ENCODE measurements at regions not wholly inside any gene's neighbourhood (a gene's known extent, or its start where the extent isn't known, plus 50 kb on each side); places are given as distances from the start of the nearest gene placed in this dataset.

- no peak for DNase-seq (ENCODE audit: low read depth, low spot score)
Observed at GRCh38 chr12:46908936-46909635, 83.3 kb upstream of the SLC38A4 start.

- DNase-seq (ENCODE audit: low read depth, low spot score) = no peak
Observed at GRCh38 chr12:46910830-46911229, 85.0 kb upstream of the SLC38A4 start.

GRCh38 chr12:46914336-46914735 lies 88.5 kb upstream of the SLC38A4 start:
- no peak for DNase-seq (ENCODE audit: low read depth, low spot score)

DNA sequence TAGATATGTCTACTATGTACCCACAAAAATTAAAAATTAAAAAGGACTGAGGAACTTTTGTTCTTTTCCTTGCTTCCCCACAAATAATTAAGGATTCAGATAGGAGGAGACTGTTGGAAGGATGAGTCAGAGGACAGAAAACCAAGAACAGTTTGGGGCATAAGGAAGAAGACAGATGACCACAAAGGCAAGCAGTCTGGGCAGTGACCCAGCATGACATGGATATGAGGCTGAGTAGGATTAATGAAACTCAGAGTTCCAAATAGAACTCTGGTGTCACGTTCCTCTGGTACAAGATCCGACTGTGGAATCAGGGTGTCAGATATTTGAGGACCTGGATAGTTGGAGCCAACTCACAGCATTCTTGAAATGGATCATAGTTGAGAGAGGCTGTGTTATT lies 89.3 kb upstream of the SLC38A4 start:
- DNase-seq (ENCODE audit: low read depth, low spot score) = no peak

- DNase-seq (ENCODE audit: low read depth, low spot score) = no peak
Observed at GRCh38 chr12:46915836-46916235, 90.0 kb upstream of the SLC38A4 start.

DNA sequence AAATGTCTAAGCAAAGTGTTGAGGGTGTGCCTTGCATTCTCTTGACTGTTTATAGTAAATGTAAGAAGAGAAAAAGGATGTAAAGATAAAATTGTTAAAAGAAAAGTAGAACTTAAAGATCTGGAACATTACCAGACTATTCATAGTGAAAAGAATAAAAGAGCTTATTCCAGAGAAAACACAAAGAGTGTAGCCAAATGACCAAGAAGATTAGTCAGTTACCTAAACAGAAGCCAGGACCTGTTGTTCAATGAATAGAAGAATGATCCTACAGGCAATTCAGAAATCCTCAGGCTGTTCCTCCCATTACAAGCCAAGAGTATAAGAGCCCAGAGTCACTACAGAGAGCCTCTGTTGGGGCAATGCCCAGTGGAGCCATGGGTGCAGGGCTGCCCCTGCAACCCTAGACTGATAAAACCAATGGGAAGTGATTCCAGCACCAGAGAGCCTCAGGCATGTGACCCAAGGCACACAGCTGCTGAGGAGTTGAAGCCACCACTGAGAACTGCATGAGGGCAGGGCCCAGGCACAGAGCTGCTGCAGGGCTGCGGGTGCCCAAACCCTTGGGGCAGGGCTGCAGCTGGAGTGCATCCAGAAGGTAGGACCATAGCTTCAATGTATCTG lies 91.1 kb upstream of the SLC38A4 start:
- DNase-seq (ENCODE audit: low read depth, low spot score) = no peak

DNA sequence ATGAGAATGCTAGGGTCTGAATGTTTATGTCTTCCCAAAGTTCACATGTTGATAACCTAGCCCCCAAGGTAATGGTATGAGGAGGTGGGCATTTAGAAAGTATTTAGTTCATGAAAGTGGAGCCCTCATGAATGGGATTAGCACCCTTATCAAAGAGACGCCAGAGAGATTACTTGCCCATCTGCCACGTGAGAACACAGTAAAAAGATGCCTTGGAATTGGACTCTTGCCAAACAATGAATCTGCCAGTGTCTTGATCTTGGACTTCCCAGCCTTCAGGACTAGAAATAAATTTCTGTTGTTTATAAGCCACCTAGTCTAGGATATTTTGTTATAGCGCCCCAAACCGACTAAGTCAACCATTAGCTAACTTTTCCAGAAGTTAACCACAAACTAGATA lies 92.0 kb upstream of the SLC38A4 start:
- DNase-seq (ENCODE audit: low read depth, low spot score) = no peak

DNA sequence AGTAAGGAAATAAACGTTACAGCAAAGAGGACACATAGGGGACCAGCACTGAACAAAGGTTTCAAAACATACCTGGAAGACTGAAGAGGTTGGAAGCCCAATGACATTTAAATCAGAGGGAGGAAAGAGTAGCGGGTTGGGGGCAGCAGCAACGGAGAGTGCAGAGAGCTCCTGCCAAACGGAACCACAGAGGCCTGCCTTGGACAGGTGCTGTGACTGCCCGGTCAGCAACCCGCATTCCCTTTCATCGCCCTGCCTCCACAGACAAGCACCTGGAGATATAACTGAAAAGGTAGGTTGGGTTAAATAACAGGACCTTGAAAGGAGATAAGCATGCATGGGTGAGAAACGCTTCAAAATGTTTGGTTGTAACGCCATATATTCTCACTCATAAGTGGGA lies 92.8 kb upstream of the SLC38A4 start:
- no peak for DNase-seq (ENCODE audit: low read depth, low spot score)

DNA sequence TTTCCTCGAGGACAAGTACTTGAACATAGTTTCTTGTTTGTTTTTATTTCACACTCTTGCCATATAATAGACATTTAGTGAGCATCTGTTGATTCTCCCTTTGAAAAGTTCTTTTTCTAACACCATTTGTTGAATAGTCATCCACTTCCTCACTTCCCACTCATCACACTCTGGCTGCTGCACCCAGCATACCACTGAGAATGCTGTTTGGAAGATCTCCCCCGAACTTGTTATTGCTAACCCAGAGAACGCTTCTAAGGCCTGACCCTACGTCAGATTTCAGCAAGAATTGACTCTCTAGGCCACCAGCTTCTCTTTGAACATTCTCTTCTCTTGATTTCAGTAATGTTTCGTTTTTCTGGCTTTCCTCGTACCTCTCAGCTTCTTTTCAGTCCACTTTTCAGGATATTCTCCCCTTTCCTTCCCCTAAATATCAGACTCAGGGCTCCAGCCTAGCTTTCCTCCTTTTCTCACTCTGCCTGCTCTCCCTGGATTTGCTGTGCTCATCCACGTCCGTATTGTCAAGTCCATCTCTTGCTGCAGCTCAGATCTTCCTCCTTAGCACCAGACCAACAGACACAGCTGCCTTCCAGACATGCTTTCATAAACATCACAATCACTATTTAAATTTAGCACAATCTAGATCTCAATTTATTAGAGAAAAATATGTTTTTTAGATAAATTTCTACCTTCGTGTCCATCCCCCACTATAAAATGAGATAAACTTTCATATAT lies 94.0 kb upstream of the SLC38A4 start:
- no peak for DNase-seq (ENCODE audit: low read depth, low spot score)

DNA sequence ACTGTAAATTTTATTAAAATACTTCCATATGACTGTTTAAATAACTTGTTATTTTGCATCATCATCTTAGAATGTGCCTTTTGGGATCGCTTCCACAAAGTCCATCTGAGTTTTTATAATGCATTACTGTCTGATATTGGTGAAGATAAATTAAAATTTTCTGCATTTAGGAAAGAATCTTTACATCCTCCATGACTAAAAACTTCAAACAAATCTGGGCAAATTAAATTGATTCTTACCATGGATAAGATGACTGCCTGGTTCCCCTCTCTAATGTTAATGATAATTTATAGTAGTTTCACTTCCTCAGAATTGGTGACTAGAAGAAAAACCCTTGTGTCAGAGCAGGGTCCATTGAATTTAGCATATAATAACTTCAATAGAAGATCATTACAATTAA lies 94.7 kb upstream of the SLC38A4 start:
- DNase-seq (ENCODE audit: low read depth, low spot score) = no peak

DNA sequence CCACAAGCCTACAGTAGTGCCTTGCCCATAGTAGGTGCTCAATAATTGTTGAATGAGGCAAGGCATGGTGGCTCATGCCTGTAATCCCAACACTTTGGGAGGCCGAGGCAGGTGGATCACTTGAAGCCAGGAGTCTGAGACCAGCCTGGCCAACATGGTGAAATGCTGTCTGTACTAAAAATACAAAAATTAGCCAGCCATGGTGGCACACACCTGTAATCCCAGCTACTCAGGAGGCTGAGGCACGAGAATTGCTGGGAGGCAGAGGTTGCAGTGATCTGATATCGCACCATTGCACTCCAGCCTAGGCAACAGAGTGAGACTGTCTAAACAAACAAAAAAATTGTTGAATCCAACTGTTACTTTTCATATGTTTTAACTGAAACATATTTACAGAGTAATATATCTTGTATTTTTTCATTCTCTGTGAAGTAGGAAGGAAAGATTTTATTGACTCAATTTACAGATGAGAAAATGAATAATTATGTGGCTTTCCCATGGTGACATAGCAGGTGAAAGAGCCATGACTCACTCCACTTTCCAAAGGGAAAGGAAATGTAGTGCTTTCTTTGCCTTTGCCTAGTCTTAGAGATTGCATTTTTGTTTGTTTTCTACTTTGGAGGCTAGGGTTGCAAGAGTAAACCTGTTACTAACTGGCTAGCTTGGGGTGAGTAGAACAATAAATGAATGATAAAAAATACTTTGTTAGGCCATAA lies 95.4 kb upstream of the SLC38A4 start:
- no peak for DNase-seq (ENCODE audit: low read depth, low spot score)

GRCh38 chr12:46921764-46922133 lies 96.0 kb upstream of the SLC38A4 start:
- no peak for DNase-seq (ENCODE audit: low read depth, low spot score)

DNA sequence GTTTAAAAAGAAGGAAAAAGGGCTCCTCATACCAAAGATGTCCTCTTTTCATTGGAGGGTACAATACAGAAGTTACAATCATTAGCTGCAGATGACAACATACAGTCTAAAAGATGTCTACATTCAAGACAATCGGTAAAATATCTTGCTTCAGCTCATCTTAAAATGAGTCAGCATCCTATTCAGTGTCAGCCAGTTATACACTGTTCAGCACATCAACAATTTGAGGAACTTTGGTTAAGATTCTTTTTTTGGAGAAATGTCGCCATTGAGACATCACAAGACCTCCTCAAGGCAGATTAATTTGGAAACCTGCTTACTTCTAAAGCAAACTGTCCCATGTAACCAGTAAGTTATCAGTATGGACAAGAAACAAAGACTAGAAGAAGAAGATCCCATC lies 100.7 kb upstream of the SLC38A4 start:
- DNase-seq (ENCODE audit: low read depth, low spot score) = no peak

DNA sequence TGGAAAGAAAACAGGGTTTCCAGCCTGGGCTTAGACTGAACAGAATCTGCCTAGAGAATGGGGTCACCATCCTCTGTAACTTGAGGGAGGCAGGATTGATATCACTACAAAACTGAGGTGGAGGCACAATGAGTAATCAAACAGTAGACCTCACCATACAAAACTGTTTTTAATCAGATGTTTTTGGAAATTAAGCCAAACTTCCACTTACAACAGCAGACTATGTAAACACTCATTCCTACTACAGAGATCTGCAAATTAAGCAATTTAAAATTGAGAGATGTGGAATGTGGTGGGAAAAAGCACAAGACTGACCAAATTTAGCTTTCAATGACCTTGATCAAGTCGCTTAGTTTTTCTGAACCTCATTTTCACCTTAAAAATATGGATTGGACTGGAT lies 104.3 kb upstream of the SLC38A4 start:
- no peak for DNase-seq (ENCODE audit: low read depth, low spot score)

- peak; percentile 9 for DNase-seq (ENCODE audit: low read depth, low spot score)
Observed at GRCh38 chr12:46933947-46934346, 108.2 kb upstream of the SLC38A4 start.

DNA sequence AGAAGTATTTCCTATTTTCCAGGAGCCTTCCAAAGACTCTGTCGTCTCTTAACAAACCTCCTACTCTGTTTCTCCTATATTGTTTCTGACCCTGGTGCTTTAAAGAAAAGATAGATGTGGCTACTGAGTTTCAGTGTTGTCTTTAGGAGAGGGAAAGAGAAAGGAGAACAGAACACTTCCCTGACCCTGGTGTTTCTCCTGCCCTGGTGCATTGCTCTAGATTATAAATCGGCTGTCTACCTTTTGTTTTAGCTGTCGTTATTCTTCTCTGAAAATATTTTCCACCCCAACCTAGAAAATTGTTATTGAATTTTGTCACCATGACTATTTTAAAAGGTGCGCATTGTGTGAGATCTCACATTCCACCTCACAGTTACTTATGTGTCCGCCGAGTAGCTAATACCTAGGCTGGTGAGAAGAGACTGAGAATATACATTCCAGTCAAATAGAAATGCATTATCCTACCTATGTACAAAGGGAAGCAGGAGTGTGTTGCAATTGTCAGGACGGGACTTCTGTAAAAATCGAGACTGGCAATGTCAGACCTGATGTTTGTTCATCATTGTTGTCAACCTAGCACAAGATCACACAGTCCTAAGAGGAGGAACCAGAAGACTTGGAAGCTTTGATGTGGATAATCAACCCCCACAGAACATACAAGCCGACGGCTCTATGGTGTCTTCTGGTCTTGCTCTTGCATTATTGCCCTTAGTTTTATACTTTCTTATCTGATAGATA lies 108.7 kb upstream of the SLC38A4 start:
- no peak for DNase-seq (ENCODE audit: low read depth, low spot score)

GRCh38 chr12:46935271-46935847 lies 109.6 kb upstream of the SLC38A4 start:
- no peak for DNase-seq (ENCODE audit: low read depth, low spot score)

DNA sequence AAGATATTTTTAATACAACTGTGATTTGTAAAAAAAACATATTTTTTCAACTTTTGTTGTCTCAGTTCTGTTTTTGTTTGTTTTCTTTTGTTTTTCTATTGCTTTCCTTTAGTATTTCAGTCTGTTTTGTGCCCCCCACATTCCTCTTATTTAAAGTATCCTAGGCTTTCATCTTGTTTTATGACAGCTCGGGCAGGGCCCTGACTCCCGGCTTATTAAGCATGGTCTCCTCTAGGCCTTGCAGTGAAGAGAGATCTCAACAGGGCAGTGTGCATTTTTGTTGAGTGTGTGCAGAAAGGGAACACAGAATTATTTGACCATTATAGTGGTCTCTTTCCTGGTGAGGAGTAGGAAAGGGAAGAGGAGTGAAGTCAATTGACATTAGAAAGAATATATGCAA lies 110.2 kb upstream of the SLC38A4 start:
- no peak for DNase-seq (ENCODE audit: low read depth, low spot score)

DNA sequence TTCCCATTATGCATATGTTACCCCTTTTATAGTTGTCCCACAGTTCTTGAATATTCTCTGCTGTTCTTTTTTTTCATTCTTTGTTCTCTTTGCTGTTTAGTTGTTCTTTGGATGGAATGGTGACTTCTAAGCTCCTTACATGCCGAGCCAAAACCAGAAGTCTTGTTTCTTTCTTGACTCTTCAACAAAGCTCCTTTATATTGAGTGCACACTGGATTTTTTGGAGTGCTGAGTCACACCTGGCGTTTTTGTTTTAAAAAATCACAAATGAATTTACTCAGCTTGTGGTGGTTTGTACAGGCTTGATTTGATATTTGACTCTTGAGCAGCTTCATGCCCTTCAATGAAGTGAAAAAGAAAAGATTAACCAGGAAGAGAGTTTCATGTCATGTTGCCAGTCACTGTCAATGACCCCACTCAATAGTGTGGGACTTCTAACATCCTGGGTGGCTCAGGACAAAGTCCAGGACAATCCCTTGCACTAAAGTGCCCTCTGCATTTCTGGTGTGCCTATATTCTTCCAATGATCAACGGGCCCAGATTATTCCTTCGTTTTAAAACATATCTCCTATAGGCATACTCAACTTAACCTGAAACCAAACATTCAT lies 112.4 kb upstream of the SLC38A4 start:
- no peak for DNase-seq (ENCODE audit: low read depth, low spot score)

- DNase-seq (ENCODE audit: low read depth, low spot score) = no peak
Observed at GRCh38 chr12:46941981-46942380, 116.2 kb upstream of the SLC38A4 start.

GRCh38 chr12:46942579-46942978 lies 116.8 kb upstream of the SLC38A4 start:
- no peak for DNase-seq (ENCODE audit: low read depth, low spot score)

Measured in iPS DF 19.7 (cell line).